ENCODE measurements at regions not wholly inside any gene's neighbourhood (a gene's known extent, or its start where the extent isn't known, plus 50 kb on each side); places are given as distances from the start of the nearest gene placed in this dataset.

- H3K36me3 Mint-ChIP-seq (ENCODE audit: insufficient read depth, unreplicated experiment), result no peaks in the 10 kb centered on the region
- H3K4me3 Mint-ChIP-seq (ENCODE audit: unreplicated experiment), result no peak overlapping the region
- ChIA-PET CTCF (no interaction called here), POLR2A (no interaction called here)
- no peak overlapping the region for H3K27ac Mint-ChIP-seq (ENCODE audit: low read depth, unreplicated experiment)
- intact Hi-C loops (cut with micrococcal nuclease), result no loop called here
- no TSS peak for BruUV-seq (replicated peaks)
- no peaks in the 10 kb centered on the region for H3K27me3 Mint-ChIP-seq (ENCODE audit: insufficient read depth, unreplicated experiment)
- H3K9me3 Mint-ChIP-seq (ENCODE audit: unreplicated experiment), result no peaks in the 10 kb centered on the region
- peaks cover 5% of the 10 kb centered on the region for H3K4me1 Mint-ChIP-seq (ENCODE audit: insufficient read depth, unreplicated experiment)
- DNase-seq (ENCODE audit: unreplicated experiment), result no peak
- no peak for TF ChIP-seq CTCF (IDR thresholded peaks at IDR 0.05; ENCODE audit: unreplicated experiment)
Measured at GRCh38 chr2:184006998-184007397, 591.3 kb upstream of the ZNF804A start.

DNA sequence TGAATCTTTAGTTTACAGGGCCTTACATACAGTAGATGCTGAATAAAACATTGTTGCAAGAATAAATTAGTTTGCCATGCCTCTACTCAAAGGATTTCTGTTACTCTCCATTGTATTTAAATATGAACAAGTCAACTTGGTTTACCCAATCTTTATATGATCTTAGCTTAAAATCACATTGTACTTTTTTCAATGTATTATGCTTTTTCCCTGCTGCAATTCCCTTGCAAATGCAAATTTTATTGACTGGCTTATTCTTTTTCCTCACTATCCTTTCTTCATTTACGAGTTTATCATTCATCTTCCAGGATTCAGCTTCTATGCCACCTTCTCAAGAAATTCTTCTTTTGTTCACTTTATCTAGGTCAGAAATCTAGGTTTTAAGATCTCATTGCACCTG lies 571.4 kb upstream of the ZNF804A start:
- no peak for DNase-seq (ENCODE audit: unreplicated experiment)
- ChIA-PET POLR2A (no interaction called here), CTCF (interaction anchor here (0.5 kb wide), 1 partner anchor 89 kb away, joined by 3 read pairs; no protein-coding TSS in a partner anchor)
- intact Hi-C loops (cut with micrococcal nuclease), result no loop called here
- no peak for TF ChIP-seq CTCF (IDR thresholded peaks at IDR 0.05; ENCODE audit: unreplicated experiment)
- peaks cover 6% of the 10 kb centered on the region for H3K36me3 Mint-ChIP-seq (ENCODE audit: insufficient read depth, unreplicated experiment)
- no peaks in the 10 kb centered on the region for H3K27me3 Mint-ChIP-seq (ENCODE audit: insufficient read depth, unreplicated experiment)
- H3K4me3 Mint-ChIP-seq (ENCODE audit: unreplicated experiment), result no peak overlapping the region
- no peak overlapping the region for H3K27ac Mint-ChIP-seq (ENCODE audit: low read depth, unreplicated experiment)
- BruUV-seq (replicated peaks), result no TSS peak
- H3K9me3 Mint-ChIP-seq (ENCODE audit: unreplicated experiment), result no peaks in the 10 kb centered on the region
- H3K4me1 Mint-ChIP-seq (ENCODE audit: insufficient read depth, unreplicated experiment), result no peaks in the 10 kb centered on the region

GRCh38 chr2:184030245-184030644 lies 568.1 kb upstream of the ZNF804A start:
- intact Hi-C loops (cut with micrococcal nuclease), result no loop called here
- no peaks in the 10 kb centered on the region for H3K27me3 Mint-ChIP-seq (ENCODE audit: insufficient read depth, unreplicated experiment)
- DNase-seq (ENCODE audit: unreplicated experiment), result no peak
- ChIA-PET POLR2A (no interaction called here), CTCF (interaction anchor here (0.6 to 1.2 kb wide), 3 partner anchors 23 to 781 kb away, joined by 3 read pairs; no protein-coding TSS in a partner anchor)
- peaks cover 6% of the 10 kb centered on the region for H3K36me3 Mint-ChIP-seq (ENCODE audit: insufficient read depth, unreplicated experiment)
- H3K4me1 Mint-ChIP-seq (ENCODE audit: insufficient read depth, unreplicated experiment), result no peaks in the 10 kb centered on the region
- no peaks in the 10 kb centered on the region for H3K9me3 Mint-ChIP-seq (ENCODE audit: unreplicated experiment)
- TF ChIP-seq CTCF (IDR thresholded peaks at IDR 0.05; ENCODE audit: unreplicated experiment), result no peak
- BruUV-seq (replicated peaks), result no TSS peak
- H3K27ac Mint-ChIP-seq (ENCODE audit: low read depth, unreplicated experiment), result no peak overlapping the region
- H3K4me3 Mint-ChIP-seq (ENCODE audit: unreplicated experiment), result no peak overlapping the region

- intact Hi-C loops (cut with micrococcal nuclease), result no loop called here
- peaks cover 6% of the 10 kb centered on the region for H3K36me3 Mint-ChIP-seq (ENCODE audit: insufficient read depth, unreplicated experiment)
- DNase-seq (ENCODE audit: unreplicated experiment), result no peak
- H3K4me1 Mint-ChIP-seq (ENCODE audit: insufficient read depth, unreplicated experiment), result no peaks in the 10 kb centered on the region
- TF ChIP-seq CTCF (IDR thresholded peaks at IDR 0.05; ENCODE audit: unreplicated experiment), result no peak
- POLR2A ChIA-PET, result no interaction called here
- no peak overlapping the region for H3K27ac Mint-ChIP-seq (ENCODE audit: low read depth, unreplicated experiment)
- H3K4me3 Mint-ChIP-seq (ENCODE audit: unreplicated experiment), result no peak overlapping the region
- CTCF ChIA-PET, result interaction anchor here (0.8 to 1.2 kb wide), 2 partner anchors 782 to 837 kb away, joined by 3 to 4 read pairs; no protein-coding TSS in a partner anchor
- no TSS peak for BruUV-seq (replicated peaks)
- H3K9me3 Mint-ChIP-seq (ENCODE audit: unreplicated experiment), result no peaks in the 10 kb centered on the region
- no peaks in the 10 kb centered on the region for H3K27me3 Mint-ChIP-seq (ENCODE audit: insufficient read depth, unreplicated experiment)
Measured at GRCh38 chr2:184030989-184031388, 567.3 kb upstream of the ZNF804A start.

Data from MCF 10A (cell line).